ENCODE measurements at regions not wholly inside any gene's neighbourhood (a gene's known extent, or its start where the extent isn't known, plus 50 kb on each side); places are given as distances from the start of the nearest gene placed in this dataset.

DNA sequence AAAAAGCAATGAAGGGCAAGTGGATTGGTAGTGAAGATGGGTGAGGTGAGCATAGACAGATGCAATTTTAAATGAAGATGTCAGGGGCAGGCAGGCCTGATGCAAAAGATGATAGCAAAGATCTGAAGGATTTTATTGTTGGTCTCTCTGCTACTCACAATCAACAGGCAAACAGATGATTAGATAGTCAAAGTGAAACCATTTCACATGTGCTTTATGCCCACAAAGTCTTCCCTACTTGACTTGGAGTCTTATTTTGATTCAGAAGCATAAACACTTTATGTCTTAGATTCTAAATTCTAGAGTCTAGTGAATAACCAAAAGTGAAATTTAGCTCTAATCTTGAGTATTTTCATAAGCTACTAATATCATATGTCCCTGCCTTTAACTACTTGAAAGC, 153.8 kb upstream of the HNRNPA3 start:
- Histone ChIP-seq H3K27me3 (no peaks in the 10 kb centered on the region), H3K9me3 (no peaks in the 10 kb centered on the region), H3K4me3 (no peak overlapping the region), H3K4me1 (no peaks in the 10 kb centered on the region), H3K27ac (no peak overlapping the region), H3K36me3 (no peaks in the 10 kb centered on the region)
- FAIRE-seq (no peak), DNase-seq (no peak), ATAC-seq (no peak)
- TF ChIP-seq, protein P1, sequence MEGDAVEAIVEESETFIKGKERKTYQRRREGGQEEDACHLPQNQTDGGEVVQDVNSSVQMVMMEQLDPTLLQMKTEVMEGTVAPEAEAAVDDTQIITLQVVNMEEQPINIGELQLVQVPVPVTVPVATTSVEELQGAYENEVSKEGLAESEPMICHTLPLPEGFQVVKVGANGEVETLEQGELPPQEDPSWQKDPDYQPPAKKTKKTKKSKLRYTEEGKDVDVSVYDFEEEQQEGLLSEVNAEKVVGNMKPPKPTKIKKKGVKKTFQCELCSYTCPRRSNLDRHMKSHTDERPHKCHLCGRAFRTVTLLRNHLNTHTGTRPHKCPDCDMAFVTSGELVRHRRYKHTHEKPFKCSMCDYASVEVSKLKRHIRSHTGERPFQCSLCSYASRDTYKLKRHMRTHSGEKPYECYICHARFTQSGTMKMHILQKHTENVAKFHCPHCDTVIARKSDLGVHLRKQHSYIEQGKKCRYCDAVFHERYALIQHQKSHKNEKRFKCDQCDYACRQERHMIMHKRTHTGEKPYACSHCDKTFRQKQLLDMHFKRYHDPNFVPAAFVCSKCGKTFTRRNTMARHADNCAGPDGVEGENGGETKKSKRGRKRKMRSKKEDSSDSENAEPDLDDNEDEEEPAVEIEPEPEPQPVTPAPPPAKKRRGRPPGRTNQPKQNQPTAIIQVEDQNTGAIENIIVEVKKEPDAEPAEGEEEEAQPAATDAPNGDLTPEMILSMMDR (IDR thresholded peaks at IDR 0.05): no peak
- intact Hi-C loops (cut with DNase I): no loop called here

DNA sequence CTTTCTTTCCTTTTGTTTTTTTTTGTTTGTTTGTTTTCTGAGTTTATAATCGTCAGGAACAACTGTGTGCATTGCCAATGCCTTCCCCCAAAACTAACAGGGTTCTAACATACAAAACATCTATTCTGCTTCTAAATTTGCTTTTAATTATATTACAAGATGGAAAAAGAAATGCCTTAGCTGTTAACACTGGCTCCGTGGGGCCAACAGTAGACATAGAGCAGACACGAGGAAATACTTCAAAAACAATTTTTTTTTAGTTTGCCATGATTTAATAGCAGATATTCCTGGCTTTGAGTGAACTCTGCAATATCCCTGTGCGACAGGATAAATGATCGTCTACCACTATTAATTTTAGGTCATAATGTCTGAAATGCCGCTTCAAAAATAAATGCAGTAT, 153.3 kb upstream of the HNRNPA3 start:
- FAIRE-seq (no peak), DNase-seq (no peak), ATAC-seq (no peak)
- H3K27ac ChIP-seq: no peak overlapping the region
- H3K4me3 ChIP-seq: no peak overlapping the region
- H3K27me3 ChIP-seq: no peaks in the 10 kb centered on the region
- intact Hi-C loops (cut with DNase I): no loop called here
- no peaks in the 10 kb centered on the region for H3K9me3 ChIP-seq
- TF ChIP-seq, protein P1 (IDR thresholded peaks at IDR 0.05): no peak
- no peaks in the 10 kb centered on the region for H3K36me3 ChIP-seq
- 50 to 51% methylated on average over 6 of the region's 6 CpGs for WGBS, 2 donors
- H3K4me1 ChIP-seq: no peaks in the 10 kb centered on the region

DNA sequence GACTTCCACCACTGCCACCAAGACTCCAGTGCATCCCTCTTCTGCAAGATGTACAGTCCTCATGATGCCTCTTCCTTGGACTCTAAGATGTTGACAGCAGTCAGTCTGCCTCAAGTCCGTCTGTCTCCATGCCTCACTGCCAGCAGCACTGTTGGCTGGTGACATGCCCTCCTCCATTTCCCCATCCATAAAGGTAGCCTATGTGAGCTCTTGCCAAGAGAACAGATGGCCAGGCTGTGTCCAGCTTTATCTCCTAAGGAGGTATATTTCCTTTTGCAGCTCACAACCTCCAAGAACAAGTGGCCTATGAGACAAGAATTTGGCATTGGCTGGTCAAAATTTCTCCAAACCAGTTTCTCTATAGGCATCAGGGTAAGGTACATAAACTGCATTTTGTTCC, 149.3 kb upstream of the HNRNPA3 start:
- TF ChIP-seq, protein P1 (IDR thresholded peaks at IDR 0.05): no peak
- DNase-seq (no peak), FAIRE-seq (no peak), ATAC-seq (no peak)
- Histone ChIP-seq H3K4me1 (no peaks in the 10 kb centered on the region), H3K4me3 (no peak overlapping the region), H3K27me3 (no peaks in the 10 kb centered on the region), H3K36me3 (no peaks in the 10 kb centered on the region), H3K27ac (no peak overlapping the region), H3K9me3 (no peaks in the 10 kb centered on the region)
- intact Hi-C loops (cut with DNase I): no loop called here
- 75 to 80% methylated on average over 1 of the region's 1 CpG for WGBS, 2 donors

DNA sequence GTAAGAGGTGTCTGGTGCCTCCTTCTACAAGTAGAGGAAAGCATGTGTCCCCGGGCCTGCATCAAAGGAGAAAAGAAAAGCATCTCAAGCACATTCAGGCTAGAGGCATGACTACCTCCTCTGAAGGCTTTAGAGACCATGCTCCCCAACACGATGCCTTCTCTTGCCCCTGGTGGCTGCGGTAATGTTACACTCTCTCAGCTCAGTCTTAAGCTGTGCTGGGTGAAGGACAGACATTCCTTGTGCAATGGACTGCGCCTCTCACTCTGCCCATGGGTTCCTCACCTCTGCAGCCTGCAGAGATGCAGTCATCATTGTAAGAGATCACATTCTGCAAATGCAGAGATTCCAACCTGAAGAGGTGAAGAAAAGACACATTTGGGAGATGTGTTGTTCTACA, 148.2 kb upstream of the HNRNPA3 start:
- Histone ChIP-seq H3K27me3 (no peaks in the 10 kb centered on the region), H3K4me1 (no peaks in the 10 kb centered on the region), H3K9me3 (no peaks in the 10 kb centered on the region), H3K27ac (no peak overlapping the region), H3K36me3 (no peaks in the 10 kb centered on the region), H3K4me3 (no peak overlapping the region)
- DNase-seq (no peak), ATAC-seq (no peak), FAIRE-seq (no peak)
- 57 to 63% methylated on average over 4 of the region's 4 CpGs for WGBS, 2 donors
- TF ChIP-seq, protein P1 (IDR thresholded peaks at IDR 0.05): no peak
- intact Hi-C loops (cut with DNase I): no loop called here

DNA sequence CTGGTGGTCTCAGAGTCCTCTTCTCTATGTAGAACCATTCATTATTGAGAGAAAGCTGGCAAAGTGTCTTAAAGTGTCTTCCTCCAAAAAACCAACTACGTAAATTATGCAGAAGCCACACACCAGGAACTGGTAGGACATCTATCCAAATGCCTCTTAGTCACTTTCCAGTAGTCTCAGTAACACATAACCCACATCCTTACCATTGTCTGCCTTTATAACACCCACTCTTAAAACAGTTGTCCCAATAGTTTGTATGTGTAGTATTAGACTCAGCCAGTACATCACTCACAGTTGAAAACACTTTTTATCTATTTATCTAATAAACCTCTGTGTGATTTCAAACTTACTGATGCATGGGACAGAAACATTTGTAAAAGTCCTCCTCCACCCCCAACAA, 143.6 kb upstream of the HNRNPA3 start:
- TF ChIP-seq, protein P1 (IDR thresholded peaks at IDR 0.05): no peak

More for the DNA sequence above, 143.6 kb upstream of the HNRNPA3 start:
- DNase-seq (no peak), FAIRE-seq (no peak), ATAC-seq (no peak)
- 60 to 86% methylated on average over 1 of the region's 1 CpG for WGBS, 2 donors
- intact Hi-C loops (cut with DNase I): no loop called here
- Histone ChIP-seq H3K4me1 (no peaks in the 10 kb centered on the region), H3K27ac (no peak overlapping the region), H3K27me3 (peaks cover 0 to 3% (median 0%) of the 10 kb centered on the region in 4 donors), H3K9me3 (no peaks in the 10 kb centered on the region), H3K4me3 (no peak overlapping the region), H3K36me3 (no peaks in the 10 kb centered on the region)

Measured in pancreas (tissue), 10 donors.